Heart right ventricle (tissue), 16 donors: ENCODE measurements at regions not wholly inside any gene's neighbourhood (a gene's known extent, or its start where the extent isn't known, plus 50 kb on each side); places are given as distances from the start of the nearest gene placed in this dataset.
A peak's percentile ranks its signal among the peaks of the same experiment; 100 is the strongest.

Source experiments
- ATAC-seq, 8 donors: fragments of 200-7000 bp; cut with Tn5 transposase; one replicate each; pipeline ENCODE4 v1.9.1; 2020; ENCODE audit warnings: mild to moderate bottlenecking in 8 of 8, moderate library complexity in 8 of 8, moderate number of reproducible peaks in 1 of 8
- DNase-seq, 2 donors: peaks; one replicate each; pipeline ENCODE4 v3.0.0-alpha.2; 2020
- H3K27ac ChIP-seq, 10 donors: fragments of 200-600 bp; sonication (generic) in 2 of 10; one replicate each; pipeline versions ENCODE4 v1.5.0 to v1.8.0; 2020 to 2022; ENCODE audit warnings: mild to moderate bottlenecking in 3 of 10
- H3K27me3 ChIP-seq, 7 donors: fragments of 200-600 bp; one replicate each; pipeline ENCODE4 v1.8.0; 2021 to 2022; ENCODE audit warnings: mild to moderate bottlenecking in 2 of 7
- H3K36me3 ChIP-seq, 9 donors: fragments of 200-600 bp; sonication (generic) in 1 of 9; one replicate each; pipeline versions ENCODE4 v1.5.0 to v1.8.0; 2020 to 2022; ENCODE audit warnings: mild to moderate bottlenecking in 2 of 9
- H3K4me1 ChIP-seq, 9 donors: fragments of 200-600 bp; sonication (generic) in 1 of 9; one replicate each; pipeline versions ENCODE4 v1.5.0 to v1.8.0; 2020 to 2022; ENCODE audit warnings: mild to moderate bottlenecking in 4 of 9
- H3K4me3 ChIP-seq, 10 donors: fragments of 200-600 bp; sonication (generic) in 2 of 10; one replicate each; pipeline versions ENCODE4 v1.5.0 to v1.8.0; 2020 to 2022; ENCODE audit warnings: mild to moderate bottlenecking in 7 of 10, moderate library complexity in 2 of 10
- H3K9me3 ChIP-seq, 11 donors: fragments of 200-600 bp in 10 of 11; sonication (generic) in 2 of 11; one replicate each; pipeline versions ENCODE4 v1.5.0 to v1.8.0; 2013 to 2022; ENCODE audit warnings: mild to moderate bottlenecking in 2 of 11, control low read depth in 1 of 11, moderate library complexity in 1 of 11
- WGBS, 2 donors: extraction: QIAGEN DNeasy Blood & Tissue Kit; methylation state at CpG; one replicate each; pipeline ENCODE4 v1.1.7; 2013; ENCODE audit warnings: inconsistent platforms in 1 of 2; 5-methylcytosine and 5-hydroxymethylcytosine counted together
- intact Hi-C, 10 donors: fragments of 100-400 bp; cut with DNase I; formaldehyde crosslinking; loops; one replicate each; pipeline versions ENCODE4 v1.11.1 to v1.14.2; 2022
- TF ChIP-seq, protein P1 (sequence below), 9 donors: fragments of 200-600 bp; sonication (generic) in 2 of 9; IDR thresholded peaks; one replicate each; pipeline versions ENCODE4 v1.5.0 to v1.8.0; 2021 to 2022; ENCODE audit warnings: antibody characterized with exemption in 9 of 9, mild to moderate bottlenecking in 5 of 9, moderate library complexity in 1 of 9
- donor health status: Arrhythmogenic right ventricular cardiomyopathy.
- donor health status: ischemic (EF 13 %, LVEDD 7.1; RV severe dilation, severe dysfunction).
- donor health status: healthy with polysubstance abuse.
- donor health status: DM: no; HTN: yes; CAD: no.
- donor health status: DM: no; HTN: no; CAD: no.
- donor health status: ischemic (EF 25% LVEDD 6.9; RV normal size, moderate dysfunction).
- donor health status: ischemic (EF 25% LVEDD 5.7; RV mildly dilated, moderate dysfunction).
- donor health status: healthy.
- donor health status: DM: yes; HTN: yes; CAD: no.
- donor health status: Ischemic cardiomyopathy.
- donor health status: ischemic (EF 35%, LVEDD 5.7; RV mildly dilated, moderate dysfunction).
- donor health status: nonischemic (EF 11% LVEDD 7.7; RV severe dilation, severe dysfunction).
- donor health status: DM: yes; HTN: yes; CAD: no.
- donor health status: PGD.
- donor health status: ischemic (EF 29% LVEDD 5.4; RV normal size, mild dysfunction).
- donor health status: nonischemic (EF 23%, LVEDD 6.1; RV moderate dilation, normal function).

DNA sequence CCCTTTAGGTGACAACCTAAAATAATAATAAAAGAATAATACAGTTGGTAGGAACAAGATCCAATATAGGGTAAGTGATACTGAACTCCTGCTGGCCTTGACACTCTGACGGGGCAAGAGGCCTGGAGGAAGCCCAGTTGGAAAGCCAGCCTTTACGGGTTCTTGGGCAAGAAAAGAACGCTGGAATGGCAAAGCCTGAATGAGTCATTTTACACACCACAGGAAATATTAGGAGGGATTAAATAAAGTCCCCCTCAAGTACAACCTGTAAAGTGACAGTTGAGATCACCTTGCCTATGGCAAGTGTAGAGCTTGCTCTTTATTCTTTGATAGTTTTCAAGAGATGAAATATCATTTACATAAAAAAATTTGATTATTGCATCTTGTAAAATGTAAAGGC lies 244.5 kb upstream of the TLL1 start:
- H3K9me3 ChIP-seq: no peaks in the 10 kb centered on the region
- H3K27ac ChIP-seq: no peak overlapping the region
- intact Hi-C loops: loop anchor here in 1 of 10 donors (10.0 kb wide), 2 partner anchors 156 to 416 kb away; no protein-coding TSS in a partner anchor
- no peak overlapping the region for H3K4me3 ChIP-seq
- 92 to 94% methylated on average over 3 of the region's 3 CpGs for WGBS, 2 donors
- H3K36me3 ChIP-seq: no peaks in the 10 kb centered on the region
- no peak for DNase-seq
- TF ChIP-seq, protein P1, sequence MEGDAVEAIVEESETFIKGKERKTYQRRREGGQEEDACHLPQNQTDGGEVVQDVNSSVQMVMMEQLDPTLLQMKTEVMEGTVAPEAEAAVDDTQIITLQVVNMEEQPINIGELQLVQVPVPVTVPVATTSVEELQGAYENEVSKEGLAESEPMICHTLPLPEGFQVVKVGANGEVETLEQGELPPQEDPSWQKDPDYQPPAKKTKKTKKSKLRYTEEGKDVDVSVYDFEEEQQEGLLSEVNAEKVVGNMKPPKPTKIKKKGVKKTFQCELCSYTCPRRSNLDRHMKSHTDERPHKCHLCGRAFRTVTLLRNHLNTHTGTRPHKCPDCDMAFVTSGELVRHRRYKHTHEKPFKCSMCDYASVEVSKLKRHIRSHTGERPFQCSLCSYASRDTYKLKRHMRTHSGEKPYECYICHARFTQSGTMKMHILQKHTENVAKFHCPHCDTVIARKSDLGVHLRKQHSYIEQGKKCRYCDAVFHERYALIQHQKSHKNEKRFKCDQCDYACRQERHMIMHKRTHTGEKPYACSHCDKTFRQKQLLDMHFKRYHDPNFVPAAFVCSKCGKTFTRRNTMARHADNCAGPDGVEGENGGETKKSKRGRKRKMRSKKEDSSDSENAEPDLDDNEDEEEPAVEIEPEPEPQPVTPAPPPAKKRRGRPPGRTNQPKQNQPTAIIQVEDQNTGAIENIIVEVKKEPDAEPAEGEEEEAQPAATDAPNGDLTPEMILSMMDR (IDR thresholded peaks at IDR 0.05): no peak
- no peaks in the 10 kb centered on the region for H3K27me3 ChIP-seq
- peaks cover 0 to 25% (median 3%) of the 10 kb centered on the region in 9 donors for H3K4me1 ChIP-seq
- ATAC-seq: no peak

DNA sequence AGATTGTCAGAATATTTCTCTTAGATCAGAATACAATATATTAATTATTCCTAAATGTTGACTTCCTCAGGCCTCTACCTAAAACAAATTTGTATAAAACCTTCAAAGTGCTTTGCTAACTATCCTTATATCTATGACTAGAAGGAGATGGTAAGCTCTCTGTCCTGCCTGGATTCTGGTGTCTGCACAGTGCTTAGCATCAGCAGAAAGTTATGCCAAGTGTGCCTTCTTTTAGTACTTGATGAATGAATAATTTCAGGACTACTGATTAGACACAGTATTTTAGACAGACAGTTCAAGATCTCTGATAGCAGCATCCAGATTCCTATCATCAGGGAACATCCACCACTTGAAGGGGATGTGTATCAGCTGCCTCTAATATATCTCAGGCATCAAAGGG lies 242.4 kb upstream of the TLL1 start:
- ATAC-seq (no peak), DNase-seq (no peak)
- Histone ChIP-seq H3K27me3 (no peaks in the 10 kb centered on the region), H3K4me3 (no peak overlapping the region), H3K36me3 (no peaks in the 10 kb centered on the region), H3K9me3 (peaks cover 0 to 16% (median 0%) of the 10 kb centered on the region in 11 donors), H3K27ac (no peak overlapping the region), H3K4me1 (peaks cover 0 to 25% (median 3%) of the 10 kb centered on the region in 9 donors)
- TF ChIP-seq, protein P1 (IDR thresholded peaks at IDR 0.05): no peak
- intact Hi-C loops: loop anchor here in 2 of 10 donors (2.0 to 5.0 kb wide), 2 partner anchors 48 to 50 kb away; no protein-coding TSS in a partner anchor

DNA sequence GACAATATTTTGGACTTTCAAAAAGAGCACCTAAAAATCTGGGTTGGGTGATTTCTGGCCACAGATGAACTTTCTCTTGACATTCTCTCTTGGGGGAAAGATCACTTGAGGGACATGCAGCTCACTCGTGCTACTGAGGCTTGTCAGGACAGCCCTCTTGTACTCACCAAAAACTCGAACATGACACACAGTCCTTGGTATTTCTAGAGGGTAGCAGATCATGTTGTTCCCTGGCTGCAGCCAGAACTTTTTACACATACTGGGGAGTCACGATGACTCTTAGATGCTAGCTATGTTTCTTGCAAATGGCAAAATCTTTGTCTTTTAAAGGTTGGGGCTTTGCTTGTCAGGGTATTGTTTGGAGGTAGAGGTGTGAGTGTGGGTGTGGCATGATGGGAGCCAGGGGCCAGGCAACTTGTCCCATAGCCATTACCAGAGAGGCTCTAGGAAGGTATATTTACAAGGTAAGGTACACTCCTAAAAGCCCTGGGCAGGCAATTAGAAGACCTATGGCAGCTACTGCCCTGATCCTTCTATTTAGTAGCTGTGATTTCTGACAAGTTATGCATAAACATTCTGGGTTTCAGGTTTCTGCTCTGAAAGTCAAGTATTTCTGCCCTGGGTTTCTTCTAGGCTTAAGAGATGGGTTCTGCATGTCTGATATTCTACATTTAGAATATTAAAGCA lies 241.7 kb upstream of the TLL1 start:
- DNase-seq (no peak), ATAC-seq (peak in 6 of 8 donors; percentile 46 to 96 (median 77))
- no peaks in the 10 kb centered on the region for H3K27me3 ChIP-seq
- peaks cover 0 to 19% (median 3%) of the 10 kb centered on the region in 9 donors for H3K4me1 ChIP-seq
- H3K36me3 ChIP-seq: no peaks in the 10 kb centered on the region
- peaks cover 0 to 23% (median 1%) of the 10 kb centered on the region in 11 donors for H3K9me3 ChIP-seq
- TF ChIP-seq, protein P1 (IDR thresholded peaks at IDR 0.05): no peak
- intact Hi-C loops: loop anchor here in 2 of 10 donors (2.0 to 5.0 kb wide), 2 partner anchors 49 to 51 kb away; no protein-coding TSS in a partner anchor
- 62 to 67% methylated on average over 3 of the region's 3 CpGs for WGBS, 2 donors
- H3K27ac ChIP-seq: peak overlapping the region in 2 of 10 donors; percentile 3 to 21
- no peak overlapping the region for H3K4me3 ChIP-seq

DNA sequence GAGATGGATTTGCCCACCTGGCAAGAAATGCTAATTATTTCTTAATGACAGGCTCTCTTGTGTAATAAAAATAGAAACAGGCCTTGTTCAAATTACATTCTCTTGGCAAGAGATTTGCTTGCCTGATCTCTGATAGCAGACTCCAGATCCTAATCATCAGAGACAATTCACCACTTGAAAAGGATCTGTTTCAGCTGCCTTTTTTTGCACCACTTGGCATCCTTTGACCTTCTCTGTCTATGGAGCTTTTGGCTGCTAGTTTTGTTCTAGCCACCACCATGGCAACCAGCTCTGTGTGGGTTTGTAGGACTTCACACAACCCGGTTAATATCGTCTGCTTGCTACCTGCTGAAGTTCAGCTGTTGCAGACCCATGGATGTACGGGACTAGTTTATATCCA lies 241.1 kb upstream of the TLL1 start:
- ATAC-seq (peak in 4 of 8 donors; percentile 53 to 87 (median 58)), DNase-seq (no peak)
- H3K4me3 ChIP-seq: no peak overlapping the region
- peaks cover 0 to 19% (median 3%) of the 10 kb centered on the region in 9 donors for H3K4me1 ChIP-seq
- 66 to 72% methylated on average over 3 of the region's 3 CpGs for WGBS, 2 donors
- no peaks in the 10 kb centered on the region for H3K36me3 ChIP-seq
- TF ChIP-seq, protein P1 (IDR thresholded peaks at IDR 0.05): no peak
- peaks cover 0 to 28% (median 7%) of the 10 kb centered on the region in 11 donors for H3K9me3 ChIP-seq
- intact Hi-C loops: loop anchor here in 2 of 10 donors (2.0 to 5.0 kb wide), 2 partner anchors 50 to 51 kb away; no protein-coding TSS in a partner anchor
- no peaks in the 10 kb centered on the region for H3K27me3 ChIP-seq
- H3K27ac ChIP-seq: peak overlapping the region in 1 of 10 donors; percentile 21
